PFSK-1 (cell line): ENCODE measurements at regions not wholly inside any gene's neighbourhood (a gene's known extent, or its start where the extent isn't known, plus 50 kb on each side); places are given as distances from the start of the nearest gene placed in this dataset.

Source experiments
- POLR2AphosphoS5 ChIP-seq: IDR thresholded peaks from 2 replicates; pipeline ENCODE4 v1.6.1; 2012; ENCODE audit warnings: low read depth, mild to moderate bottlenecking, control low read depth, low read length, moderate library complexity
- REST ChIP-seq, 2 experiments: IDR thresholded peaks; 2 replicates each; pipeline versions ENCODE4 v1.6.1 to v1.8.0; 2011 to 2012; ENCODE audit warnings: low read depth in 2 of 2, low read length in 2 of 2, control low read depth in 1 of 2, inconsistent platforms in 1 of 2, mild to moderate bottlenecking in 1 of 2, moderate library complexity in 1 of 2; ENCODE audit not compliant: insufficient read depth in 1 of 2

GRCh38 chr2:223235986-223236385, 184.0 kb downstream of the KCNE4 start:
- TF ChIP-seq POLR2AphosphoS5: no peak
- no peak for TF ChIP-seq REST (IDR thresholded peaks at IDR 0.05; ENCODE audit: insufficient read depth in 1 of 2, low read depth in 2 of 2, low read length in 2 of 2)
